CD14-positive monocyte (primary cell): ENCODE measurements at regions not wholly inside any gene's neighbourhood (a gene's known extent, or its start where the extent isn't known, plus 50 kb on each side); places are given as distances from the start of the nearest gene placed in this dataset.

Experiments
- DNase-seq, 3 donors: peaks; one replicate each; pipeline ENCODE4 v3.0.0-alpha.2; 2011 to 2022
- H2AFZ ChIP-seq: 2 replicates; pipeline ENCODE4 v1.6.0; 2012; ENCODE audit warnings: mild to moderate bottlenecking, low read depth, low read length, inconsistent platforms; ENCODE audit not compliant: insufficient read depth, poor library complexity, severe bottlenecking
- H3K27ac ChIP-seq, 2 donors: 1 replicate in 1 of 2; 2 replicates in 1 of 2; pipeline ENCODE4 v1.5.1; 2012 to 2013; ENCODE audit warnings: low read length in 2 of 2, control low read depth in 1 of 2, inconsistent platforms in 1 of 2, low read depth in 1 of 2, mild to moderate bottlenecking in 1 of 2
- H3K27me3 ChIP-seq, 2 donors: one replicate each; pipeline versions ENCODE4 v1.6.0 to v1.6.1; 2011 to 2013; ENCODE audit warnings: low read length in 2 of 2; ENCODE audit not compliant: control insufficient read depth in 2 of 2, insufficient read depth in 2 of 2
- H3K36me3 ChIP-seq, 2 donors: replicated peaks in 1 of 2; 1 replicate in 1 of 2; 2 replicates in 1 of 2; pipeline versions ENCODE4 v1.5.1 to v1.6.1; 2012 to 2013; ENCODE audit warnings: low read length in 2 of 2, control low read depth in 1 of 2, inconsistent platforms in 1 of 2, mild to moderate bottlenecking in 1 of 2; ENCODE audit not compliant: insufficient read depth in 2 of 2, control insufficient read depth in 1 of 2
- H3K4me1 ChIP-seq, 2 donors: 1 replicate in 1 of 2; 2 replicates in 1 of 2; pipeline versions ENCODE4 v1.5.1 to v1.6.1; 2012 to 2013; ENCODE audit warnings: low read length in 2 of 2, control low read depth in 1 of 2, inconsistent platforms in 1 of 2, mild to moderate bottlenecking in 1 of 2, moderate library complexity in 1 of 2; ENCODE audit not compliant: insufficient read depth in 2 of 2, control insufficient read depth in 1 of 2
- H3K4me2 ChIP-seq: replicated peaks from 2 replicates; pipeline ENCODE3; 2012; ENCODE audit warnings: low read length, moderate library complexity, mild to moderate bottlenecking; ENCODE audit not compliant: poor library complexity, severe bottlenecking; ENCODE audit errors: extremely low read depth
- H3K4me3 ChIP-seq, 3 experiments: fragments of 200-600 bp in 1 of 3; sonication (generic) in 1 of 3; replicated peaks in 1 of 3; 1 replicate in 2 of 3; 2 replicates in 1 of 3; pipeline ENCODE4 v1.5.1; 2011 to 2013; ENCODE audit warnings: low read length in 3 of 3, mild to moderate bottlenecking in 3 of 3, control low read depth in 2 of 3, low read depth in 2 of 3, inconsistent platforms in 1 of 3, moderate library complexity in 1 of 3
- H3K79me2 ChIP-seq: 2 replicates; pipeline ENCODE4 v1.6.0; 2012; ENCODE audit warnings: mild to moderate bottlenecking, control low read depth, inconsistent platforms, low read length, moderate library complexity; ENCODE audit not compliant: insufficient read depth
- H3K9ac ChIP-seq: 2 replicates; pipeline ENCODE4 v1.6.0; 2017; ENCODE audit warnings: low read length, mild to moderate bottlenecking; ENCODE audit not compliant: insufficient read depth, poor library complexity, severe bottlenecking
- H3K9me3 ChIP-seq, 2 donors: replicated peaks in 1 of 2; 1 replicate in 1 of 2; 2 replicates in 1 of 2; pipeline versions ENCODE4 v1.5.1 to v1.6.1; 2012 to 2013; ENCODE audit warnings: low read length in 2 of 2, control low read depth in 1 of 2; ENCODE audit not compliant: control insufficient read depth in 1 of 2, insufficient read depth in 1 of 2
- H4K20me1 ChIP-seq: 2 replicates; pipeline ENCODE4 v1.6.0; 2012; ENCODE audit warnings: mild to moderate bottlenecking, low read length, control low read depth, moderate library complexity; ENCODE audit not compliant: insufficient read depth
- H3K27ac Mint-ChIP-seq, 7 donors: one replicate each; pipeline ENCODE4 v1.8.0; 2020; ENCODE audit warnings: mild to moderate bottlenecking in 7 of 7, mixed read lengths in 7 of 7, moderate library complexity in 6 of 7, inconsistent platforms in 2 of 7
- H3K27me3 Mint-ChIP-seq, 3 donors: one replicate each; pipeline ENCODE4 v1.8.0; 2021 to 2022; ENCODE audit warnings: low read depth in 3 of 3, mild to moderate bottlenecking in 3 of 3, mixed read lengths in 3 of 3, moderate library complexity in 3 of 3, inconsistent platforms in 1 of 3
- H3K36me3 Mint-ChIP-seq, 2 donors: one replicate each; pipeline ENCODE4 v1.8.0; 2020; ENCODE audit warnings: mixed read lengths in 2 of 2, inconsistent platforms in 1 of 2, mild to moderate bottlenecking in 1 of 2
- H3K4me1 Mint-ChIP-seq: one replicate; pipeline ENCODE4 v1.8.0; 2020; ENCODE audit warnings: mild to moderate bottlenecking, mixed read lengths
- H3K4me3 Mint-ChIP-seq, 2 donors: one replicate each; pipeline ENCODE4 v1.8.0; 2020; ENCODE audit warnings: mild to moderate bottlenecking in 2 of 2, mixed read lengths in 2 of 2, moderate library complexity in 1 of 2
- H3K9me3 Mint-ChIP-seq, 7 donors: one replicate each; pipeline ENCODE4 v1.8.0; 2020 to 2022; ENCODE audit warnings: mixed read lengths in 7 of 7, mild to moderate bottlenecking in 6 of 7, moderate library complexity in 6 of 7, inconsistent platforms in 2 of 7
- WGBS: methylation state at CpG from one replicate; pipeline ENCODE4 v1.1.5; 2013; ENCODE audit warnings: missing lambda C conversion rate; ENCODE audit not compliant: insufficient coverage; 5-methylcytosine and 5-hydroxymethylcytosine counted together
- intact Hi-C, 2 donors: fragments of 100-400 bp; cut with micrococcal nuclease; formaldehyde crosslinking; loops; one replicate each; pipeline versions ENCODE4 v1.15.0 to v1.15.1; 2023
- TF ChIP-seq, protein P1 (sequence below): fragments of 200-600 bp; IDR thresholded peaks from one replicate; pipeline ENCODE4 v1.8.0; 2022; ENCODE audit warnings: antibody characterized with exemption, mild to moderate bottlenecking

DNA sequence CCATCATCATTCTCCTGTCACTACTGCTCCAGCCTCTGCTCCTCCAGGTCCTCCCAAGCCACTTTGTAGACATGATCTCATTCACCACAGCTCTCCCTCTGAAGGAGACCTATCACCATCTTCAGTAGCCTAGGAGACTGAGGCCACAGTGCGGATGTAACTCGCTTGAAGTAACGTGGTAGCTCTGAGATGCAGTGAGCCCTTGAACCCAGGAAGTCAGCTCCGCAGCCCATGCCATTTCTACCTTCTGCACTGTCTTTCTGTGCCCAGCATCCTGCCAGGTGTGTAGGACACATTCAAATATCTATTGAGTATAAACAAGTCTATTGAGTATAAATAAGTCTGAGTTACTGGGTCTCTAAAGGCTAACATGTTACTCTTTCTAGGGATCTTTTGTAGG is 164.4 kb downstream of the CDH26 start:
- Mint-ChIP-seq H3K4me1 (peaks cover 32% of the 10 kb centered on the region), H3K27ac (no peak overlapping the region), H3K4me3 (no peak overlapping the region), H3K27me3 (peaks cover 0 to 1% (median 1%) of the 10 kb centered on the region in 3 donors), H3K9me3 (no peaks in the 10 kb centered on the region), H3K36me3 (peaks cover 0 to 3% of the 10 kb centered on the region in 2 donors)
- DNase-seq: no peak
- Histone ChIP-seq H4K20me1 (no peaks in the 10 kb centered on the region), H3K36me3 (no peaks in the 10 kb centered on the region), H3K27ac (no peak overlapping the region), H3K79me2 (no peaks in the 10 kb centered on the region), H3K4me2 (no peak overlapping the region), H3K4me3 (no peak overlapping the region), H3K4me1 (peaks cover 14 to 18% of the 10 kb centered on the region in 2 donors), H3K27me3 (no peaks in the 10 kb centered on the region), H2AFZ (no peak overlapping the region), H3K9me3 (no peaks in the 10 kb centered on the region), H3K9ac (no peak overlapping the region)
- 96% methylated on average over 3 of the region's 4 CpGs for WGBS
- TF ChIP-seq, protein P1, sequence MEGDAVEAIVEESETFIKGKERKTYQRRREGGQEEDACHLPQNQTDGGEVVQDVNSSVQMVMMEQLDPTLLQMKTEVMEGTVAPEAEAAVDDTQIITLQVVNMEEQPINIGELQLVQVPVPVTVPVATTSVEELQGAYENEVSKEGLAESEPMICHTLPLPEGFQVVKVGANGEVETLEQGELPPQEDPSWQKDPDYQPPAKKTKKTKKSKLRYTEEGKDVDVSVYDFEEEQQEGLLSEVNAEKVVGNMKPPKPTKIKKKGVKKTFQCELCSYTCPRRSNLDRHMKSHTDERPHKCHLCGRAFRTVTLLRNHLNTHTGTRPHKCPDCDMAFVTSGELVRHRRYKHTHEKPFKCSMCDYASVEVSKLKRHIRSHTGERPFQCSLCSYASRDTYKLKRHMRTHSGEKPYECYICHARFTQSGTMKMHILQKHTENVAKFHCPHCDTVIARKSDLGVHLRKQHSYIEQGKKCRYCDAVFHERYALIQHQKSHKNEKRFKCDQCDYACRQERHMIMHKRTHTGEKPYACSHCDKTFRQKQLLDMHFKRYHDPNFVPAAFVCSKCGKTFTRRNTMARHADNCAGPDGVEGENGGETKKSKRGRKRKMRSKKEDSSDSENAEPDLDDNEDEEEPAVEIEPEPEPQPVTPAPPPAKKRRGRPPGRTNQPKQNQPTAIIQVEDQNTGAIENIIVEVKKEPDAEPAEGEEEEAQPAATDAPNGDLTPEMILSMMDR: no peak
- intact Hi-C loops: loop anchor here in 1 of 2 donors (10.0 kb wide), 1 partner anchor 82 kb away; no protein-coding TSS in a partner anchor

DNA sequence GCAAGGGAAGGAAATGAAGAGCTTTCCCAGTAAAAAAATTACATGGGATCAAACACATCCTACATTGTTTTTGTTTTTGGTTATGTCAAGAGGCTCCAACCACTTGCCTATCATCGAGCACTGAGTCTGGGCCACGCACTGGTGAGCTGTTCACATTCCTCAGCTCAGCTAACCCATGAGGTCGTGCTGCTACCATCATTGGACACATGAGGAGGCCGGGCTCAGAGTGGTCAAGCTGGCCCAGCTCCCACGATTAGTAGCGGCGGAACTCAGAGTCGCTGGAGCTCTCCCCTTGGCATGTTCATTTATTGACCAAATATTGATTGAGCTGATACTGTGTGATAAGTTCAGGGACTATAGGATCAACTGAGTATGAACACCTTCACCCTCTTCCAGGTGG is 164.9 kb downstream of the CDH26 start:
- peaks cover 0 to 1% (median 1%) of the 10 kb centered on the region in 3 donors for H3K27me3 Mint-ChIP-seq
- H3K9me3 Mint-ChIP-seq: no peaks in the 10 kb centered on the region
- Histone ChIP-seq H3K4me1 (peaks cover 9 to 14% of the 10 kb centered on the region in 2 donors), H3K36me3 (no peaks in the 10 kb centered on the region), H3K79me2 (no peaks in the 10 kb centered on the region), H3K9me3 (no peaks in the 10 kb centered on the region), H2AFZ (no peak overlapping the region), H3K27me3 (no peaks in the 10 kb centered on the region), H3K27ac (no peak overlapping the region), H3K4me3 (no peak overlapping the region), H3K9ac (no peak overlapping the region), H3K4me2 (no peak overlapping the region), H4K20me1 (no peaks in the 10 kb centered on the region)
- 100% methylated on average over 4 of the region's 8 CpGs for WGBS
- peaks cover 27% of the 10 kb centered on the region for H3K4me1 Mint-ChIP-seq
- no peak overlapping the region for H3K4me3 Mint-ChIP-seq
- DNase-seq: no peak
- intact Hi-C loops: loop anchor here in 1 of 2 donors (10.0 kb wide), 1 partner anchor 82 kb away; no protein-coding TSS in a partner anchor
- H3K27ac Mint-ChIP-seq: no peak overlapping the region
- H3K36me3 Mint-ChIP-seq: peaks cover 0 to 3% of the 10 kb centered on the region in 2 donors
- TF ChIP-seq, protein P1: no peak
